CD4-positive, CD25-positive, alpha-beta regulatory T cell (primary cell): ENCODE measurements at regions not wholly inside any gene's neighbourhood (a gene's known extent, or its start where the extent isn't known, plus 50 kb on each side); places are given as distances from the start of the nearest gene placed in this dataset.

Experiments used
- ATAC-seq, 2 donors: fragments of 150-1000 bp; cut with Tn5 transposase; one replicate each; pipeline ENCODE4 v1.10.0; 2021; ENCODE audit warnings: low read depth in 2 of 2, moderate number of reproducible peaks in 2 of 2, moderate library complexity in 1 of 2
- DNase-seq, 3 donors: peaks; one replicate each; pipeline versions ENCODE4 v3.0.0 to v3.0.0-alpha.2; 2012 to 2022; ENCODE audit warnings: mixed read lengths in 1 of 3
- H3K27ac ChIP-seq: one replicate; pipeline ENCODE4 v1.7.0; 2013; ENCODE audit warnings: mild to moderate bottlenecking, low read length; ENCODE audit not compliant: insufficient read depth, poor library complexity, severe bottlenecking
- H3K27me3 ChIP-seq: one replicate; pipeline ENCODE4 v1.7.0; 2013; ENCODE audit warnings: low read length; ENCODE audit not compliant: control insufficient read depth, insufficient read depth
- H3K36me3 ChIP-seq: one replicate; pipeline ENCODE4 v1.7.0; 2013; ENCODE audit warnings: mild to moderate bottlenecking, low read length, moderate library complexity; ENCODE audit not compliant: control insufficient read depth, insufficient read depth
- H3K4me1 ChIP-seq: 2 replicates; pipeline ENCODE4 v1.7.0; 2013; ENCODE audit warnings: mild to moderate bottlenecking, low read length; ENCODE audit not compliant: insufficient read depth, control insufficient read depth, poor library complexity, severe bottlenecking
- H3K4me3 ChIP-seq: one replicate; pipeline ENCODE4 v1.7.0; 2013; ENCODE audit warnings: low read depth, mild to moderate bottlenecking, low read length, moderate library complexity
- H3K9me3 ChIP-seq, 2 experiments: 1 replicate in 1 of 2; 2 replicates in 1 of 2; pipeline ENCODE4 v1.7.0; 2013; ENCODE audit warnings: low read length in 2 of 2, mild to moderate bottlenecking in 1 of 2, moderate library complexity in 1 of 2; ENCODE audit not compliant: control insufficient read depth in 2 of 2
- H3K27ac Mint-ChIP-seq, 3 donors: one replicate each; pipeline ENCODE4 v1.8.0; 2020 to 2022; ENCODE audit warnings: mild to moderate bottlenecking in 3 of 3, mixed read lengths in 3 of 3, moderate library complexity in 2 of 3
- H3K27me3 Mint-ChIP-seq: one replicate; pipeline ENCODE4 v1.8.0; 2022; ENCODE audit warnings: mild to moderate bottlenecking, mixed read lengths
- H3K36me3 Mint-ChIP-seq: one replicate; pipeline ENCODE4 v1.8.0; 2020; ENCODE audit warnings: mixed read lengths
- H3K4me1 Mint-ChIP-seq, 4 donors: one replicate each; pipeline ENCODE4 v1.8.0; 2020 to 2022; ENCODE audit warnings: mixed read lengths in 4 of 4, mild to moderate bottlenecking in 1 of 4
- H3K4me3 Mint-ChIP-seq, 4 donors: one replicate each; pipeline ENCODE4 v1.8.0; 2020 to 2022; ENCODE audit warnings: mild to moderate bottlenecking in 4 of 4, mixed read lengths in 4 of 4, moderate library complexity in 3 of 4
- H3K9me3 Mint-ChIP-seq, 7 donors: one replicate each; pipeline ENCODE4 v1.8.0; 2020 to 2022; ENCODE audit warnings: mixed read lengths in 7 of 7, mild to moderate bottlenecking in 3 of 7, moderate library complexity in 2 of 7

DNA sequence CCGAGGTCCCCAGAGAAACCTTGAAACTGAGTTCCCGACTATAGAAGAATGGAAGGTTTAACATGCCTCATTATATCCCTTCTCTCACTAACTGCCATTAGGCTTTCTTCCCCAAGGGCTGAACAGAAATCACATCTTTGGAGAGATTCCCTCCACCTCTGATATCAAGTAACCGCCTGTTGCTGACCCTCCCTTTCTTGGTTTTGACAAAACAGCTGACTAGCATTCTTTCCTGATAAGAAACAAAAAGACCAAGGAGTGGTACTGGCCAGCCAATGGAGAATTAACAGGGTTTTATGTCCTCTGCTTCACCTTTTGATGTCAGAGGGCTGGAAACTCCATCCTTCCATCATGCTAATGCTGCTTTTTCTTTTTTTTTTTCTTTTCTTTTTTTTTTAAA lies 176.6 kb upstream of the ADGRB3 start:
- H3K36me3 ChIP-seq: no peaks in the 10 kb centered on the region
- no peak overlapping the region for H3K4me3 Mint-ChIP-seq
- peaks cover under 1 to 19% (median 9%) of the 10 kb centered on the region in 7 donors for H3K9me3 Mint-ChIP-seq
- no peaks in the 10 kb centered on the region for H3K4me1 Mint-ChIP-seq
- no peaks in the 10 kb centered on the region for H3K4me1 ChIP-seq
- no peaks in the 10 kb centered on the region for H3K27me3 Mint-ChIP-seq
- peaks cover 0 to 9% of the 10 kb centered on the region in 2 experiments for H3K9me3 ChIP-seq
- H3K4me3 ChIP-seq: no peak overlapping the region
- no peak overlapping the region for H3K27ac ChIP-seq
- DNase-seq (no peak), ATAC-seq (no peak)
- H3K27ac Mint-ChIP-seq: no peak overlapping the region
- H3K36me3 Mint-ChIP-seq: no peaks in the 10 kb centered on the region
- no peaks in the 10 kb centered on the region for H3K27me3 ChIP-seq

GRCh38 chr6:68447112-68447511 lies 188.0 kb upstream of the ADGRB3 start:
- ATAC-seq (no peak), DNase-seq (no peak)
- Histone ChIP-seq H3K36me3 (no peaks in the 10 kb centered on the region), H3K4me3 (no peak overlapping the region), H3K9me3 (no peaks in the 10 kb centered on the region), H3K27me3 (no peaks in the 10 kb centered on the region), H3K27ac (no peak overlapping the region), H3K4me1 (no peaks in the 10 kb centered on the region)
- peaks cover 0 to 5% (median 0%) of the 10 kb centered on the region in 7 donors for H3K9me3 Mint-ChIP-seq
- H3K27ac Mint-ChIP-seq: no peak overlapping the region
- H3K27me3 Mint-ChIP-seq: no peaks in the 10 kb centered on the region
- no peak overlapping the region for H3K4me3 Mint-ChIP-seq
- no peaks in the 10 kb centered on the region for H3K4me1 Mint-ChIP-seq
- H3K36me3 Mint-ChIP-seq: no peaks in the 10 kb centered on the region

- Mint-ChIP-seq H3K27ac (no peak overlapping the region), H3K36me3 (no peaks in the 10 kb centered on the region), H3K4me1 (no peaks in the 10 kb centered on the region), H3K9me3 (no peaks in the 10 kb centered on the region), H3K27me3 (no peaks in the 10 kb centered on the region), H3K4me3 (no peak overlapping the region)
- Histone ChIP-seq H3K27me3 (no peaks in the 10 kb centered on the region), H3K36me3 (no peaks in the 10 kb centered on the region), H3K27ac (no peak overlapping the region), H3K4me1 (no peaks in the 10 kb centered on the region), H3K4me3 (no peak overlapping the region), H3K9me3 (no peaks in the 10 kb centered on the region)
- DNase-seq: no peak
- no peak for ATAC-seq
These were observed 189.2 kb upstream of the ADGRB3 start for GRCh38 chr6:68445926-68446325.

GRCh38 chr6:68443704-68444103 lies 191.4 kb upstream of the ADGRB3 start:
- no peaks in the 10 kb centered on the region for H3K27me3 ChIP-seq
- no peak overlapping the region for H3K4me3 ChIP-seq
- H3K27ac ChIP-seq: no peak overlapping the region
- Mint-ChIP-seq H3K36me3 (no peaks in the 10 kb centered on the region), H3K4me3 (no peak overlapping the region), H3K27ac (no peak overlapping the region), H3K4me1 (no peaks in the 10 kb centered on the region), H3K27me3 (no peaks in the 10 kb centered on the region), H3K9me3 (peaks cover 0 to 8% (median 0%) of the 10 kb centered on the region in 7 donors)
- no peaks in the 10 kb centered on the region for H3K36me3 ChIP-seq
- ATAC-seq (no peak), DNase-seq (no peak)
- no peaks in the 10 kb centered on the region for H3K4me1 ChIP-seq
- H3K9me3 ChIP-seq: peaks cover 0 to 2% of the 10 kb centered on the region in 2 experiments

GRCh38 chr6:68427630-68428029 lies 207.5 kb upstream of the ADGRB3 start:
- Mint-ChIP-seq H3K4me1 (no peaks in the 10 kb centered on the region), H3K9me3 (peaks cover 0 to 14% (median 7%) of the 10 kb centered on the region in 7 donors), H3K27me3 (no peaks in the 10 kb centered on the region), H3K4me3 (no peak overlapping the region), H3K27ac (no peak overlapping the region), H3K36me3 (no peaks in the 10 kb centered on the region)
- DNase-seq: no peak
- no peaks in the 10 kb centered on the region for H3K4me1 ChIP-seq
- no peaks in the 10 kb centered on the region for H3K27me3 ChIP-seq
- H3K9me3 ChIP-seq: peaks cover 0 to 5% of the 10 kb centered on the region in 2 experiments
- no peak for ATAC-seq
- H3K27ac ChIP-seq: no peak overlapping the region
- H3K36me3 ChIP-seq: no peaks in the 10 kb centered on the region
- H3K4me3 ChIP-seq: no peak overlapping the region

DNA sequence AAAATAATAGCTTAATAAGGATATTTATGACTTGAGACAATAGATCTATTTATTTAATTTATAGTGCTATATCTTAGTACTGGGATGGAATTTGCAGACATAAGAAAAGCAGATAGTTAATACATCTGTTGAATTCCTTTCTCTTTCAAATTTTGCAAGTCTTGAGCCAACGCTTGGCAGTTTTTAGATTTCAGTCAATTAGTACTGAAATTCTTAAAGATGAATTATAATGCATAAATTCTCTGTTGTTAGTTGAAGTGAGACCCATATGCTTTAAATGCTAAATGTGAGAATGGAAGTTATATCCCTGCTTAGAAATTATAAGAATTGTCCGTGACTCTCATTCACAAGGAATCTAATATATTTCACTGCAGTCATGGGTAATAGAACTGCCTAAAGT lies 225.1 kb upstream of the ADGRB3 start:
- Histone ChIP-seq H3K27ac (no peak overlapping the region), H3K27me3 (no peaks in the 10 kb centered on the region), H3K4me3 (no peak overlapping the region), H3K9me3 (no peaks in the 10 kb centered on the region), H3K4me1 (no peaks in the 10 kb centered on the region), H3K36me3 (no peaks in the 10 kb centered on the region)
- H3K27me3 Mint-ChIP-seq: no peaks in the 10 kb centered on the region
- H3K27ac Mint-ChIP-seq: no peak overlapping the region
- no peaks in the 10 kb centered on the region for H3K4me1 Mint-ChIP-seq
- H3K36me3 Mint-ChIP-seq: no peaks in the 10 kb centered on the region
- ATAC-seq: no peak
- H3K9me3 Mint-ChIP-seq: peaks cover 0 to 10% (median 2%) of the 10 kb centered on the region in 7 donors
- H3K4me3 Mint-ChIP-seq: no peak overlapping the region
- no peak for DNase-seq

DNA sequence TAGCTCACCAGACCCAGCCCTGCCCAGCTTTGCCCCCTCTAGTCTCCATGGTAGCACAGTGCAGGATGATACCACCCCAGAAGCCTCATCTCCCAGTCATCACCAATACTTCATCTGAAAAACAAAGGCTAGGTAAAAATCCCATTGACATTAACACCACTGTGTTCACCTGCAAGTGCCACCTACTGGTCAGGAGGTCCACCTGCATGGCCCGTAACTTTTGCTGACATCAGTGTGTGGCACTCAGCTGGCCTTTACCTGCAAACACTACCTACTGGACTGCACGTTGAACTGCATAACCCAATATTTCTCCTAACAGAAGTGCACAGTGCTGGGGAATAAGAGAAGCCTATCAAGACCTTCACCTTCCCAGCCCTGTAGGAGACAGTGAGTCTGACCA lies 234.7 kb upstream of the ADGRB3 start:
- no peaks in the 10 kb centered on the region for H3K4me1 Mint-ChIP-seq
- no peaks in the 10 kb centered on the region for H3K36me3 Mint-ChIP-seq
- no peaks in the 10 kb centered on the region for H3K27me3 ChIP-seq
- no peaks in the 10 kb centered on the region for H3K27me3 Mint-ChIP-seq
- H3K4me1 ChIP-seq: no peaks in the 10 kb centered on the region
- H3K4me3 Mint-ChIP-seq: no peak overlapping the region
- H3K9me3 ChIP-seq: peaks cover 0 to 5% of the 10 kb centered on the region in 2 experiments
- H3K9me3 Mint-ChIP-seq: peaks cover 0 to 42% (median 4%) of the 10 kb centered on the region in 7 donors
- DNase-seq (no peak), ATAC-seq (no peak)
- no peak overlapping the region for H3K4me3 ChIP-seq
- no peak overlapping the region for H3K27ac ChIP-seq
- no peaks in the 10 kb centered on the region for H3K36me3 ChIP-seq
- H3K27ac Mint-ChIP-seq: no peak overlapping the region

DNA sequence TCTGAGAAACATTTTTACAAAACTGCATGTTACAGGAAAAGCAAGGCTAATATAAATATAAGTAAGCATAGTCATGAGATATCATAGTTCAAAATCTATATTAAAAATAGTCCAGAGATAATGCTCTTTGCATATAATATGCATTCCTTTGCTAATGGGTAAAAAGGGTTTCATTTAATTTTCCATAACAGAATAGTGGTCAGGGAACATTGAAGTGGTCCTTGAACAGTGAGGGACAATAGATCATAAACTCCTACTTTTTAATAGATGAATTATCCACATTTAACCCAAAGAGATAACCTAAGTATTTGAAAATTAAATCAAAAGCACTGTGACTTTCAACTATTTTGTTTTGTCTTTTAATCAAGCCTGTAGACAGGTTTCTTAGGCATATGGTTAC lies 243.1 kb upstream of the ADGRB3 start:
- Mint-ChIP-seq H3K27me3 (no peaks in the 10 kb centered on the region), H3K4me1 (no peaks in the 10 kb centered on the region), H3K4me3 (no peak overlapping the region), H3K36me3 (no peaks in the 10 kb centered on the region), H3K27ac (no peak overlapping the region), H3K9me3 (peaks cover 0 to 21% (median 5%) of the 10 kb centered on the region in 7 donors)
- no peaks in the 10 kb centered on the region for H3K36me3 ChIP-seq
- H3K27ac ChIP-seq: no peak overlapping the region
- ATAC-seq: no peak
- DNase-seq: no peak
- H3K4me1 ChIP-seq: no peaks in the 10 kb centered on the region
- H3K9me3 ChIP-seq: peaks cover 0 to 1% of the 10 kb centered on the region in 2 experiments
- H3K4me3 ChIP-seq: no peak overlapping the region
- no peaks in the 10 kb centered on the region for H3K27me3 ChIP-seq
